ENCODE measurements at regions not wholly inside any gene's neighbourhood (a gene's known extent, or its start where the extent isn't known, plus 50 kb on each side); places are given as distances from the start of the nearest gene placed in this dataset.

DNA sequence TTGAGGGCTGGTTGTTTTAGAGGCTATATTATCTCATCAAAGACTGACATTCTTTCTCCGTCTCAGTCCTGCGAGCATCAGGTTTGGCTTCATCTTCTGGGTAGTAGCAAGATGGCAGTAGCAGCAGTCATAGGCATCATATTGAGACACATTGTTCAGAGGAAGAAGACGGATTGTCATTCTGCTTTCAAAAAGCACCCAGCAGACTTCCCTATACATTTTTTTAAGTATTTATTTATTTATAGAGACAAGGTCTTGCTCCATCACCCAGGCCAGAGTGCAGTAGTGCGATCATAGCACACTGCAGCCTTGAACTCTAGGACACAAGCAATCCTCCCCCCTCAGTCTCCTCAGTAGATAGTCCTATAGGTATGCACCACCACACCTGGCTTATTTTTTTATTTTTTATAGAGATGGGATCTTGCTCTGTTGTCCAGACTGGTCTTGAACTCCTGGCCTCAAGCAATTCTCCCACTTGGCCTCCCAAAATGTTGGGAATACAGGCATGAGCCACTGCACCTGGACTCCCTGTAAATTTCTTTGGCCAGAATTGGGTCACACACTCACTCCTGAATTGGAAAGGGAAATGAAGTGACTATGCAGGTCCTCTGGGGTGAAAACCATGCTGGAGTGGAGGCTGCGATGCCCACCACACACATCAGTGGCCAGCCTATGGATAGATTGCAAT lies 125.4 kb downstream of the SLC38A6 start:
- Mint-ChIP-seq H3K27ac (no peak overlapping the region), H3K27me3 (peaks cover 1% of the 10 kb centered on the region), H3K4me3 (no peak overlapping the region), H3K36me3 (peaks cover 11% of the 10 kb centered on the region), H3K9me3 (ENCODE audit: low read depth) (peaks cover 11% of the 10 kb centered on the region), H3K4me1 (ENCODE audit: low read depth) (no peaks in the 10 kb centered on the region)

DNA sequence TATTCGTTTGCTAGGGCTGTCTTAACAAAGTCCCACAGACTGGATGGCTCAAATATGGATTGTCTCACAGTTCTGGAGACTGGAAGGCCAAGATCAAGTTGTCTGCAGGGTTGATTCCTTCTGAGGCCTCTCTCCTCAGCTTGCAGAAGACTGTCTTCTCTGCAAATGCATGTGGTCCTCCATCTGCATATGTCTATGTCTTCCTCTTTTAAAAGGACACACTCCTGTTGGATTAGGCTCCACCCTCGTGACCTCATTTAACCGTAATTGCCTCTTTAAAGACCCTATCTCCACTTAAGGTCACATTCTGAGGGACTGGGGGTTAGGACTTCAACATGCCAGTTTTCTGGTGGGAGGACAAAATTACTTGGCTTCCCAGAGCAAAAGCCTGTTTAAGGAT lies 123.3 kb downstream of the SLC38A6 start:
- Mint-ChIP-seq H3K27ac (no peak overlapping the region), H3K36me3 (peaks cover 11% of the 10 kb centered on the region), H3K4me3 (no peak overlapping the region)

DNA sequence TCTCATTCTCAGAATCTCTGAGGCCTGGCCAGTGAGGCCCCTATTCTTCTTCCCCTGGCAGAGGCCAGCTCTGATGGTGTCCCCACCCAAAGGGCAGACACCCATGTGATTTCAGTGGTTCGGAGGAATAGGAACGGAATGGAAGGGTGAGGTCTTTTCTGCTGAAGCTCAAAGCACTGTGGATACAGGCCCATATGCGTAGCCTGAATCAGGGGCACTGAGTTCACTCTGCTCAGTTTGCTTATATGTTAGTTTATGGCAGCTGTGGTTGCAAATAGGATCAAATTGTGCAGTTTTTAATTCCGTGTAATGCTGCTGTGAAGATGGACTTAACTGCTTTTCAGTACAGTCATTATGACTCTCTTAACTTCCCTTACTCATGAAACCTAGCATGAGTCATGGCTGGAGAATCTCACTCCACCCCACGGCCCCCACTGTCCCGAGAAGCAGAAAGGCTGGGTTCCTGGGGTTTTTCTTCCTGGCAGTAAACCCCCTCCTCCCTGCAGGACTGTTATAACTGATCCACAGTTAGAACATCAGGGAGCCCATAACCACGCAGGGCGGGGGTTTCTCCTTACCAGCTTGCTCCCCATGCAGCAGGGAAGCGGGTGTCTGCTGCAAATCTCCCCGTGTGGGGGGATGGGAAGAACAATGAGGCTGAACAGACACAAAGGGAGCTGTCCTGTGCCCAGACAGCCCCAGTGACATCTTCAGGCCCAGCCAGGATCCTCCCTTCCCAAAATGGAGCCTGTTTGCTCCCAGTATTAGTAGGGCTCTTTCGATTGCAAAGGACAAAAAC lies 122.7 kb downstream of the SLC38A6 start:
- peaks cover 11% of the 10 kb centered on the region for H3K36me3 Mint-ChIP-seq
- no peaks in the 10 kb centered on the region for H3K27me3 Mint-ChIP-seq
- H3K9me3 Mint-ChIP-seq (ENCODE audit: low read depth), result peaks cover 11% of the 10 kb centered on the region
- no peak overlapping the region for H3K4me3 Mint-ChIP-seq
- H3K4me1 Mint-ChIP-seq (ENCODE audit: low read depth), result no peaks in the 10 kb centered on the region
- no peak overlapping the region for H3K27ac Mint-ChIP-seq

More for the DNA sequence above, 123.3 kb downstream of the SLC38A6 start:
- Mint-ChIP-seq H3K4me1 (ENCODE audit: low read depth) (no peaks in the 10 kb centered on the region), H3K9me3 (ENCODE audit: low read depth) (peaks cover 11% of the 10 kb centered on the region), H3K27me3 (no peaks in the 10 kb centered on the region)

DNA sequence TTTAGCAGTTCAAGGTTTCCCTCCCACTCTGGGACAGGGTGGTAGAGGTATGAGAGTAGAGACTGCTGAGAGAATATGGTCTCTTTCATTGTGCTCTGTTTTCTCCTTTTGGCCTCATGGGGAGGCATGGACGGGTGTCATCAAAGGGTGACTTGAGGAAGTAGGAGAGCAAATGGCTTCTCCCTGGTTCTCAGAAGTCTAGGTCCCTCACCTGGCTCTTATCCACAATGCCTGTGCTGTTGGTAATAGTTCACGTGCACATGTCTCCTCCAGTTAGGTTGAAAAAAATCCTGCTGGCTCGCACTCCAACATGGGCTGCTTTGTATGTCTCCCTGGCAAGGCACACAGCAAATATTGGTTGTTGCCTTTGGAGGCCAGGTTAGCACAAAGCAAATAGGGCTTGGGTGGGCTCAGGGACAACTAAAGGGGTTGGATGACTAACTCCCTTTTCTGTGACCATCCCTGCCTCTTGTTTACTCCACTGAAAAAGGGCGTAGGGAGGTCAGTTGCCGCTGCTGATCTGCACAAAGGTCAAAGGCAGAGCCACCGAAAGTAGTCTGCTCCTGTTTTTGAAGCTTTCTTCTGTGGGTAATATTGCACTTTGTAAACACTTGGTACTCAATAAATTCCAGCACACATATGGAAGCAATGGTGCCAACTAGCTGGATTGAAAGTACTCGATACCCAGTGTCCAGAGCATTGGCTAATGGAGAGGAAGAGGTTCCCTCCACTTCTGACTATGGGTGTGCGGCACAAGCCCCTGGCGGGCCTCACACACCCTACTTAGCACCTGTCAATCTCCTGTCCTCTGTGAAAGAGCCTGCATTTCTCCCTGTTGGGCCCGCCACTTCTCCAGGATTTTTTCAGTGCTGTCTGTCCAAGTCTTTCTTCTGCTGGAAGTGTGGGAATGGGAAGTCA lies 121.8 kb downstream of the SLC38A6 start:
- Mint-ChIP-seq H3K27ac (no peak overlapping the region), H3K4me3 (no peak overlapping the region), H3K9me3 (ENCODE audit: low read depth) (peaks cover 11% of the 10 kb centered on the region), H3K4me1 (ENCODE audit: low read depth) (no peaks in the 10 kb centered on the region), H3K27me3 (no peaks in the 10 kb centered on the region), H3K36me3 (peaks cover 14% of the 10 kb centered on the region)

Data from activated naive CD8-positive, alpha-beta T cell (primary cell).